Activated naive CD8-positive, alpha-beta T cell treated with anti-CD3 and anti-CD28 coated beads for 36 hours (primary cell): ENCODE measurements at regions not wholly inside any gene's neighbourhood (a gene's known extent, or its start where the extent isn't known, plus 50 kb on each side); places are given as distances from the start of the nearest gene placed in this dataset.
"Not testable (repeated sequence)": the region's sequence is repeated elsewhere in the genome, so short reads cannot be mapped to it uniquely, and the experiment has no call there.

Experiments
- DNase-seq: peaks from one replicate; pipeline ENCODE4 v3.0.0; 2021
- H3K27ac Mint-ChIP-seq: one replicate; pipeline ENCODE4 v1.8.0; 2022; ENCODE audit warnings: mild to moderate bottlenecking, moderate library complexity, mixed read lengths
- H3K27me3 Mint-ChIP-seq: one replicate; pipeline ENCODE4 v1.8.0; 2022; ENCODE audit warnings: mild to moderate bottlenecking, mixed read lengths
- H3K36me3 Mint-ChIP-seq: one replicate; pipeline ENCODE4 v1.8.0; 2021; ENCODE audit warnings: mild to moderate bottlenecking, mixed read lengths
- H3K4me1 Mint-ChIP-seq: one replicate; pipeline ENCODE4 v1.8.0; 2021; ENCODE audit warnings: mixed read lengths
- H3K4me3 Mint-ChIP-seq: one replicate; pipeline ENCODE4 v1.8.0; 2022; ENCODE audit warnings: mild to moderate bottlenecking, moderate library complexity, mixed read lengths
- H3K9me3 Mint-ChIP-seq: one replicate; pipeline ENCODE4 v1.8.0; 2022; ENCODE audit warnings: mixed read lengths

DNA sequence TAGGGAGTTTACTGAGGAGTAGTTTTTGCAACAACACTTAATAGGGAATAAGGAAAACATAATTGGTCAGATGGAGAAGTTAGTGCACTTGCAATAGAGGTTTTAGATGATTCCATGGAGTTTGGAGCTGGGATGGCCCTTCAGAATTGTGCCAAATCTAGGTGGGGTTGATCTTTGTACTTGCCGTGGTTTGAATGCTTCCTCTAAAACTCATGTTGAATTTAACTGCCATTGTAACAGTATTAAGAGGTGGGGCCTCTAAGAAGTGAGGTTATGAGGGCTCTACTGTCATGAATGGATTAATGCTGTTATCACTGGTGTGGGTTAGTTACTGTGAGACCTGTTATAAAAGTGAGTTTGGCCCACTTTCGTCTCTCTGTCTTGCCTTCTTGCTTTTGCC is 94.4 kb upstream of the BOD1L1 start:
- Mint-ChIP-seq H3K4me1 (no peaks in the 10 kb centered on the region), H3K27ac (no peak overlapping the region), H3K9me3 (no peaks in the 10 kb centered on the region), H3K36me3 (no peaks in the 10 kb centered on the region), H3K4me3 (no peak overlapping the region), H3K27me3 (peaks cover 12% of the 10 kb centered on the region)
- DNase-seq = no peak

DNA sequence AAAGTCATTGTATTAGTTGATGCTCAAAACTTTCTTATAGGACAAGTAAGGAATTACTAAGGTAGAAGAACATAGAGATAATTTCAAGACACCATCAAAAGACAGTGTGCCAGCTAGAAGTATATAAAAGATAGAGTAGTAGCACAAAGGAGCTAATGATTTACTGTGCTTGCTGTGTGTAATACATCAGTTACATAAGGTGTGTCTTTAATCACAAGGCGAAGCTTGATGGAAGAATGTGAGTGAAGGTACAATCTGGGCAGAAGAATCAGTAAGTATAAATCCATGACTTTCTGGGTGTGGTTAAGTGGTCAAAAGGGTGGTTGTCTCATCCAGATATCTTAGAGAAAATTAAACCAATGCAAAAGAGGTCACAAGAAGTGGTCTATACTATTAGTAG is 95.1 kb upstream of the BOD1L1 start:
- Mint-ChIP-seq H3K4me3 (no peak overlapping the region), H3K9me3 (no peaks in the 10 kb centered on the region), H3K27me3 (peaks cover 12% of the 10 kb centered on the region), H3K36me3 (no peaks in the 10 kb centered on the region), H3K4me1 (no peaks in the 10 kb centered on the region), H3K27ac (no peak overlapping the region)
- no peak for DNase-seq

DNA sequence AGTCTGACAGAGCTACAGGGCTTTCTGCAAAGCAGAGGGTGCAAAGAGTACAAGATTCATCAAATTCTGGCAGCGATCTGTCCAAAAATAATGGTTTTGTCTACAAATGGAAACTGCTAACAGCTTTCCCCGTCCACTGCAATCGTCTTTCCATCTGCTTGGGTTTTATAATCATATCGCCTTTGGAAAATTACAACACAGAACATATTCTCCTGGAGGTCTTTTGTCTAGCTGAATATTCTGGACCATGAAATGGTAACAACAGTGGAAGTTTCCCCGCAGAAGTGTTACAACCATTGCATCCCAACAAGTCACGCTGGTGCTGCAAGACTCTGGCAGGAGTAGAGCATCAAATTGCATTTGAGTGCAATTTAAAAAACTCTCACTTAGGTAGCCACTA is 101.2 kb upstream of the BOD1L1 start:
- Mint-ChIP-seq H3K27me3 (peaks cover 3% of the 10 kb centered on the region), H3K9me3 (no peaks in the 10 kb centered on the region), H3K36me3 (no peaks in the 10 kb centered on the region), H3K4me1 (no peaks in the 10 kb centered on the region), H3K27ac (no peak overlapping the region), H3K4me3 (no peak overlapping the region)
- no peak for DNase-seq

DNA sequence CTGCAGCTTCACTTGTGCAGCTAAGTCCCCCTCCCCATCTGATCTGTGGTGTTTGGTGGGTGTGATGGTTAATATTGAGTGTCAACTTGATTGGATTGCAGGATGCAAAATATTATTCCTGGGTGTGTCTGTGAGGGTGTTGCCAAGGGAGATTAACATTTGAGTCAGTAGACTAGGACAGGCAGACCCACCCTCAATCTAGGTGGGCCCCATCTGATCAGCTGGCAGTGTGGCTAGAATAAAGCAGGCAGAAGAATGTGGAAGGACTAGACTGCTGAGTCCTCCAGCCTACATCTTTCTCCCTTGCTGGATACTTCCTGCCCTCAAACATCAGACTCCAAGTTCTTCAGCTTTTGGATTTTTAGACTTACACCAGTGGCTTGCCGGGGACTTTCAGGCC is 103.5 kb upstream of the BOD1L1 start:
- H3K36me3 Mint-ChIP-seq = no peaks in the 10 kb centered on the region
- DNase-seq = no peak

DNA sequence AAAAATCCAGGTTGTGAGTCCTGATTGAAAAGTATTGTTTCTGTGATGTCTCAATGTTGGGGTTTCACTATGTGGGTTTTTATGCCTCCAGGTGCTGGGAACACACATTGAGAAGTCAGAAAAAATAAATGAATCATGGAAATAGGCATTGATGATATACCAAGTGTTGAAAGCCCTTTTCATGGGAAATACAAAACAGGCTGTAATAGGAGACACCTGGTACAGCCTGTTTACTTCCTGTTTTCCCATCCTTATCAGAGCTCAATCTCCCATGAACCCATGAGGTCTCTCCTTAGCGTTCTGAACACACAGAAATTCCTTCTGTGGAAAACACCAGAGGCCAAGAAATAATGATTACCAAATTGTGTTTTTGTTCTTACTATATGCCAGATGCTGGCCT is 106.3 kb upstream of the BOD1L1 start:
- Mint-ChIP-seq H3K27ac (no peak overlapping the region), H3K36me3 (no peaks in the 10 kb centered on the region), H3K27me3 (no peaks in the 10 kb centered on the region), H3K4me3 (no peak overlapping the region), H3K9me3 (no peaks in the 10 kb centered on the region), H3K4me1 (no peaks in the 10 kb centered on the region)
- no peak for DNase-seq

More for the DNA sequence above, 103.5 kb upstream of the BOD1L1 start:
- no peaks in the 10 kb centered on the region for H3K9me3 Mint-ChIP-seq
- H3K4me1 Mint-ChIP-seq = no peaks in the 10 kb centered on the region
- H3K27ac Mint-ChIP-seq = no peak overlapping the region
- no peak overlapping the region for H3K4me3 Mint-ChIP-seq
- H3K27me3 Mint-ChIP-seq = peaks cover 3% of the 10 kb centered on the region

DNA sequence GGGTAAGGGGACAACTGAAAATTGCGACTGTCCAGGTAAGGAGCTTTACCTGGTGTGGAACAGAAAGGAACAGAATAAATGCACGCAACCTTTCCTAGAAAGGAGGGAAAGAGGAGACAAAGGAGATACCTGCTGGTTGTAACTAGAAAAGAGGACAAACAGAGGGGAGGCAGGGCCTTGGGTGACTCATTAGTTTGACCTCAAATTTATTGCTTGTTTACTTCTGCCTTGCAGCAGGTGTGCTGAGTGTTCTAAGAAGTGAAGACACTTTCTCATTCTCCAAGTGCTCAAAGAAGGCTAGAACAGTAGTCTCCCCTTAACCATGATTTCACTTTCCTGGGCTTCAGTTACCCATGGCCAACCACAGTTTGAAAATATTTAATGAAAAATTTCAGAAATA is 123.1 kb upstream of the BOD1L1 start:
- no peak overlapping the region for H3K27ac Mint-ChIP-seq
- peaks cover 3% of the 10 kb centered on the region for H3K9me3 Mint-ChIP-seq
- no peak for DNase-seq
- peaks cover 10% of the 10 kb centered on the region for H3K27me3 Mint-ChIP-seq
- no peaks in the 10 kb centered on the region for H3K36me3 Mint-ChIP-seq
- H3K4me1 Mint-ChIP-seq = no peaks in the 10 kb centered on the region
- H3K4me3 Mint-ChIP-seq = no peak overlapping the region

DNA sequence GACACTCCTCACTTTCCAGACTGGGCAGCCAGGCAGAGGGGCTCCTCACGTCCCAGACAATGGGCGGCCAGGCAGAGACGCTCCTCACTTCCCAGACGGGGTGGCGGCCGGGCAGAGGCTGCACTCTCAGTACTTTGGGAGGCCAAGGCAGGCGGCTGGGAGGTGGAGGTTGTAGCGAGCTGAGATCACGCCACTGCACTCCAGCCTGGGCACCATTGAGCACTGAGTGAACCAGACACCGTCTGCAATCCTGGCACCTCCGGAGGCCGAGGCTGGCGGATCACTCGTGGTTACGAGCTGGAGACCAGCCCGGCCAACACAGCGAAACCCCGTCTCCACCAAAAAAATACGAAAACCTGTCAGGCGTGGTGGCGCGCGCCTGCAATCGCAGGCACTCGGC is 134.1 kb upstream of the BOD1L1 start:
- not testable (repeated sequence) for H3K27ac Mint-ChIP-seq, H3K4me3 Mint-ChIP-seq, DNase-seq, H3K4me1 Mint-ChIP-seq, H3K36me3 Mint-ChIP-seq, H3K27me3 Mint-ChIP-seq
- peaks cover 14% of the 10 kb centered on the region for H3K9me3 Mint-ChIP-seq

DNA sequence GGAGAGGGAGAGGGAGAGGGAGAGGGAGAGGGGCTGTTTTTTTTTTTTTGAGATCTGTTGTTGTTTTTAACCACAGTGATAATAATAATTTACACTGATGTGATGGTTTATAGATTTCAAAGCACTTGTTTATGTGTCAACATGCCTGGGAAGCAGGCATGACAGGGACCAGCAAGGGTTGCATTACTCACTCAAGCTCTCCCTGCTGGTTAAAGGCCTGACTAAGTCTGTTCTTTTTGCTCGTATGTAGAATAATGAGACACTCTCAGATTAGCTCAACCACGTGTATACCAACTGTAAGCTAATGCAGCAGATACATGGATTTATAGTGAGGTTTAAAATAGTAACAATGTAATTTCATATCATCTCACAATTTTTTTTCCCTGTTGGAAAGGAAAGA is 134.6 kb upstream of the BOD1L1 start:
- no peak overlapping the region for H3K4me3 Mint-ChIP-seq
- H3K27ac Mint-ChIP-seq = no peak overlapping the region
- H3K27me3 Mint-ChIP-seq = peaks cover 3% of the 10 kb centered on the region
- no peaks in the 10 kb centered on the region for H3K4me1 Mint-ChIP-seq
- H3K36me3 Mint-ChIP-seq = no peaks in the 10 kb centered on the region
- no peak for DNase-seq
- peaks cover 14% of the 10 kb centered on the region for H3K9me3 Mint-ChIP-seq

DNA sequence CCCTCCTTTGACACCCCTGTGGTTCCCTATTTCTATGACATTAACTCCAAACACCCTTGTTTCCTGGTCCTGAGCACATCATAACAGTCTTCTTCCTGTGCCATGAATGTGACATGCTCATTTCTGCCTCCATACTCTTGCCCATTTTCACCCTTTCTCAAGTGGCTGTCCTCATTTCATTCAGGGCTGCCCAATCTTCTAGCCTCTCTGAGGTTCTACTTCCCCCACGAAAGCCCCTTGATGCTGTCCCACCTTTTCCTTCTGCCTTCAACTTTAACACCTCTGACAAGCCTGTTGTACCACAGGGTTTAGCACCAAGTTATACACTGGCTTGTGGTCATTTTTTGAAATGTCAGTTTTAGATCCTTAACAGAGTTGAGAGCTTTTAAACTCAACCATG is 136.2 kb upstream of the BOD1L1 start:
- peaks cover 3% of the 10 kb centered on the region for H3K9me3 Mint-ChIP-seq
- H3K4me1 Mint-ChIP-seq = no peaks in the 10 kb centered on the region
- H3K27ac Mint-ChIP-seq = no peak overlapping the region
- H3K4me3 Mint-ChIP-seq = no peak overlapping the region
- H3K36me3 Mint-ChIP-seq = no peaks in the 10 kb centered on the region
- peaks cover 3% of the 10 kb centered on the region for H3K27me3 Mint-ChIP-seq
- no peak for DNase-seq

DNA sequence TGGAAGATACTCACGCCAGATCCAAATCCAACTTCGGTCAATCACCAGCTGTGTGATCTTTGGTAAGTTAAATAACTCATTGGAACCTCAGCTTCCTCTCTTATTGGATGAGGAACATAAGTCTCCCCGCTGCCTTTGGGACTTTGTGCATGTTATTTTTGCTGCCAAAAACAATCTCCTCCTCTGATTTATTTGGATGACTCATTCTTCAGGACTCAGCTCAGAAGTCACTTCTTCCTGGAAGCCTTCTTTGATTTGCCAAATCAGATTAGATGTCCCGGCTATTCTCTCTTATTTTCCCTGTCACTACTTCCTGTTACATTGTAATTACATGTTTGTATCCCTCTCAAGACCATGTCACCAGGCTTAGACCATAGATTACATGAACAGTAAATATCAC is 138.0 kb upstream of the BOD1L1 start:
- no peaks in the 10 kb centered on the region for H3K36me3 Mint-ChIP-seq
- no peak for DNase-seq
- H3K27ac Mint-ChIP-seq = no peak overlapping the region
- peaks cover 3% of the 10 kb centered on the region for H3K27me3 Mint-ChIP-seq
- no peaks in the 10 kb centered on the region for H3K4me1 Mint-ChIP-seq
- H3K4me3 Mint-ChIP-seq = no peak overlapping the region
- peaks cover 2% of the 10 kb centered on the region for H3K9me3 Mint-ChIP-seq

DNA sequence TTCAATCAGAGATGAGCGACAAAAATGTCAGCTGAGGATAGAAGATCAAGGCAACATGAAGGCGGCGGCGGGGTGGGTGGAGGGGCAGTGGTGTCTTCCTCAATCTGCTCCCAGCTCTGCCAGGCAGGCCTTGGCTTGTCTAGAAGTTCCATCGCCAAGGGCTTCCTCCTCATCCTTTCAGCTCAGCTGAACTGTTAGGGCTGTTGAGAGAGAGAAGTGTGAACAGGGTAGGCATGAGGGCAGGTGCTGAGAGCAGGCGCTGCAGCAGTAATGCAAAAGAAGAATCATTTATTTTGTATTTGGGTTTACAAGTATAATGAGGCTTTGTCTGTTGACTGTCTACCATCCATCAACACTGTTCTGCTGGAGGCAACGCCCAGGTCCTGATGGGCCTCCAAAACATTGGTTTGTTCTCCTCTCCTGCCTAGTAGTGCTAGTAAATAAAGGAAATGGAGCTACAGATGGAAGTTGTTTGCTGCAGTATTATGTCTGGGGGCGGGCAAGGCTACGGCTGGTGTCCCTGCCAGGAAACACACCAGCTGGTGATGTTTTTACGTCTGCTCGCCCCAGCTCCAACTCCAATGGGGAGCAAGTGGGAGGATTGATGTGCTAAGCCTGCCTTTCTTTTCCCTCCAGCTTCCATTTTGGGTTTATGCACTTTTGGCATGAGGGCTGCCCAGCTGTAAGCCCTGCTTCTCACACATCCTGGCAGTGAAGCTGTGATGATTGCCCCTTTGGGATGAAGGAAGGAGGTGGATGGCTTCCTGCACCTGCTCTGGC is 139.4 kb upstream of the BOD1L1 start:
- Mint-ChIP-seq H3K27me3 (peaks cover 6% of the 10 kb centered on the region), H3K36me3 (no peaks in the 10 kb centered on the region), H3K9me3 (peaks cover 4% of the 10 kb centered on the region), H3K4me3 (no peak overlapping the region), H3K27ac (no peak overlapping the region), H3K4me1 (no peaks in the 10 kb centered on the region)
- DNase-seq = no peak

DNA sequence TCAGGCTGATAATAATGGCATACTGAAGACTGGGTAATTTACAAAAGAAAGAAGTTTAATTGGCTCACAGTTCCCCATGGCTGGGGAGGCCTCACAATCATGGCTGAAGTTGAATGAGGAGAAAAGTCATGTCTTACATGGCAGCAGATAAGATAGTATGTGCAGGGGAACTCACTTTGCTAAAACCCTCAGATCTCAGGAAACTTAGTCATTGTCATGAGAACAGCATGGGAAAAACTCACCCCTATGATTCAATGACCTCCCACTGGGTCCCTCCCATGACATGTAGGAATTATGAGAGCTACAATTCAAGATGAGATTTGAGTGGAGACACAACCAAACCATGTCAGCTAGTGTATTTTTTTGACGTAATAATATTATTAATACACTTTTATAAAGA is 149.8 kb upstream of the BOD1L1 start:
- no peak overlapping the region for H3K27ac Mint-ChIP-seq
- no peaks in the 10 kb centered on the region for H3K36me3 Mint-ChIP-seq

DNA sequence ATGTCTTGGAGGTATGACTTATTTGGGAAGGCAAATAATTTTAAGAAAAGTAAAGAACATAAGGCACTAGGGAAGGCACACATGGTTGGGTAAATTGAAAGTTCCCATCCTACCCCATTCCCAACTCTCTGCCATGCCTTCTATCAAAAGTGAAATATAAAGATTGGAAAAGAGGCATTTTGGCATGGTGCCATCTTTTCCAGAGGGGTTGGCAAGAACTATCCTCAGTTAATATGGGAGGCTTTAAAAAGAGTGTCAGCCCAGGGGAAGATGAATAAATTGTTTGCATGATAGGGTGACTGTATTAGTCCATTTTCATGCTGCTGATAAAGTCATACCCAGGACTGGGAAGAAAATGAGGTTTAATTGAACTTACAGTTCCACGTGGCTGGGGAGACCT is 150.8 kb upstream of the BOD1L1 start:
- no peaks in the 10 kb centered on the region for H3K4me1 Mint-ChIP-seq
- H3K27me3 Mint-ChIP-seq = peaks cover 4% of the 10 kb centered on the region
- no peak overlapping the region for H3K4me3 Mint-ChIP-seq
- H3K36me3 Mint-ChIP-seq = no peaks in the 10 kb centered on the region
- DNase-seq = no peak
- H3K27ac Mint-ChIP-seq = no peak overlapping the region
- H3K9me3 Mint-ChIP-seq = no peaks in the 10 kb centered on the region

More for the DNA sequence above, 149.8 kb upstream of the BOD1L1 start:
- Mint-ChIP-seq H3K9me3 (no peaks in the 10 kb centered on the region), H3K27me3 (peaks cover 4% of the 10 kb centered on the region), H3K4me1 (no peaks in the 10 kb centered on the region), H3K4me3 (no peak overlapping the region)
- no peak for DNase-seq

DNA sequence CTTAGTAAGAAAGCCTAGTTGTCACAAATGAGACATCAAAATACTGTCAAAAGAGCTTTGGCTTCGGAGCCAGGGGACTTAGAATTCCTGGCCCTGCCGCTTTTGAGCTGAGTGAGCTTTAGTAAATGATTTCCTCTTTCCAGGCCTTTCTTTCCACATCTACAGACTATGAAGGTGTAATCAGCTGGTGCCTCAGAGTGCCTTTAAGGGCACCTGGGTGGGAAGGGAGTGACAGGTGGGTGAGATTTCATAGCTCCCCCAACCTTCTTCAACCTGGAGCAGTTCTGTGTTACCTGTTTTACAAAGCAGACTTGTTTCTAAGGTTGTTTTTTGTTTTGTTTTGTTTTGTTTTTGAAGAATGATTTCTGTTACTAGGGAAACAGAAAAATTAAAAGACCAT is 154.7 kb upstream of the BOD1L1 start:
- Mint-ChIP-seq H3K4me3 (no peak overlapping the region), H3K27me3 (no peaks in the 10 kb centered on the region), H3K4me1 (no peaks in the 10 kb centered on the region), H3K36me3 (no peaks in the 10 kb centered on the region), H3K9me3 (no peaks in the 10 kb centered on the region), H3K27ac (no peak overlapping the region)
- DNase-seq = no peak

DNA sequence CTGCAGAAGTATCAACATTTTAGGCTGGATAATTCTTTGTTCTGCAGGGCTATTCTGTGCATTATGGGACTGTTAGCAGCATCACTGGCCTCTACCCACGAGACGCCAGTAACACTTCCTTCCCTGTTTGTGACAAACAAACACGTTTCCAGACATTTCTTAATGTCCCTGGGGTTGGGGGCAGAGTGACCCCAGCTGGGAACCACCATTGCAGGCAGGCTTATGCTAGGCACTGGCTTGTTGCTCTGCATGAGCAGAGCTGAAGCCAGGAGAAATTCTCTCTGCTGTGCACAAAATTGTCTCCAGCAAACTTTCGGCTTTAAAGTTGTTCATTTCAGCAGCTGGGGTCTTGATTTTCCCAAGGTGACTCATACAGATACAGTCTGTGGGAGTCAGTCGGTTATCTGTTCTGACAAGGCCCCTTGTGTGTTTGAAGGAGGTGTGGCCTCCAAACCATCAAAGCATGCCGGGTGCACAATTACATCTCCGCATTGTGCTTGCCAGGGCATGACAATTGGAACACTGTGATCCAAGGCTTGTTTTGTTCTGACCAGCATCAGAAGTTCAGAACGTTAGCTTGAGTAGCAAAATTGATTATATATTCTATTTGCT is 156.4 kb upstream of the BOD1L1 start:
- Mint-ChIP-seq H3K4me1 (no peaks in the 10 kb centered on the region), H3K27me3 (no peaks in the 10 kb centered on the region), H3K9me3 (no peaks in the 10 kb centered on the region), H3K4me3 (no peak overlapping the region), H3K27ac (no peak overlapping the region), H3K36me3 (no peaks in the 10 kb centered on the region)
- no peak for DNase-seq

DNA sequence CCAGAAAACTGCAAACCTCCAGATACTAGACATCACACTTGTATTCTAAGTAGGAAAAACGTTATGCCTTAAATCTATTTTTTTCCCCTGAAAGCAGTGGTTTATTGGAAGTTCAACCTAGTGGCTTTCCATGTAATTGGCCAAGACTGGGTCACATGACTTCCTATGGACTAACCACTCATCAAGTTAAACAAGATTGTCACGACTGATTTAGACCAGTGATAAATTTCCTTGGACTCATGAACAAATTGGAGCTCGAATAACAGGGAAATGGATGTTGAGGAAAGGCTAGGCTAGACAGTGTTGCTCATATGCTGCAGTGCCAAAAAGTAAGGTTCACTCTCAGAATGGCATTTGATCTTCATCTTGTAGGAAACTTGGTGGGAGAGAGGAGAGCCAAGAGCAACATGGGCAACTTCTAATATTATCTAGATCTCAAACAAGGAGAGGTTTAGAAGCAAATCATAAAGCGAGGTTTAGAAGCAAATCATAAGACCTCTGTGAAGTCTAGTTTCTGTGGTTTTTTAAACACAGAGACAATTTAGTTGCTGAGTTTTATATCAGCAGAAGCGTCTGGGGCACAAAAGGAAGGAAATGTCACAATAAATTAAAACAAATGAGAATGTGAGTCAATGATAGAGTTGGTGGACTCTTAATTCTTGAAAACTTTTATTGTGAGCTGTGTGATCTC is 165.6 kb upstream of the BOD1L1 start:
- Mint-ChIP-seq H3K27me3 (peaks cover 9% of the 10 kb centered on the region), H3K27ac (no peak overlapping the region), H3K4me1 (no peaks in the 10 kb centered on the region), H3K36me3 (no peaks in the 10 kb centered on the region), H3K4me3 (no peak overlapping the region), H3K9me3 (peaks cover 3% of the 10 kb centered on the region)
- no peak for DNase-seq
